ENCODE measurements at regions not wholly inside any gene's neighbourhood (a gene's known extent, or its start where the extent isn't known, plus 50 kb on each side); places are given as distances from the start of the nearest gene placed in this dataset.
"Not testable (repeated sequence)": the region's sequence is repeated elsewhere in the genome, so short reads cannot be mapped to it uniquely, and the experiment has no call there.

- DNase-seq (ENCODE audit: low spot score), result not testable (repeated sequence)
Measured at GRCh38 chr1:206256935-206257334, 53.6 kb downstream of the SRGAP2 start.

- not testable (repeated sequence) for DNase-seq (ENCODE audit: low spot score)
Measured at GRCh38 chr1:206261473-206261872, 58.1 kb downstream of the SRGAP2 start.

- not testable (repeated sequence) for DNase-seq (ENCODE audit: low spot score)
Measured at GRCh38 chr1:206262424-206262823, 59.1 kb downstream of the SRGAP2 start.

GRCh38 chr1:206264916-206265315 lies 61.6 kb downstream of the SRGAP2 start:
- DNase-seq (ENCODE audit: low spot score), result not testable (repeated sequence)

- not testable (repeated sequence) for DNase-seq (ENCODE audit: low spot score)
Measured at GRCh38 chr1:206271153-206271552, 67.8 kb downstream of the SRGAP2 start.

GRCh38 chr1:206273104-206273503 lies 69.8 kb downstream of the SRGAP2 start:
- DNase-seq (ENCODE audit: low spot score), result not testable (repeated sequence)

GRCh38 chr1:206276143-206276542 lies 72.8 kb downstream of the SRGAP2 start:
- DNase-seq (ENCODE audit: low spot score), result not testable (repeated sequence)

- not testable (repeated sequence) for DNase-seq (ENCODE audit: low spot score)
Measured at GRCh38 chr1:206278683-206279082, 75.3 kb downstream of the SRGAP2 start.

GRCh38 chr1:206280683-206281082 lies 77.3 kb downstream of the SRGAP2 start:
- DNase-seq (ENCODE audit: low spot score), result not testable (repeated sequence)

- DNase-seq (ENCODE audit: low spot score), result not testable (repeated sequence)
Measured at GRCh38 chr1:206281912-206282654, 78.7 kb downstream of the SRGAP2 start.

GRCh38 chr1:206285024-206285960 lies 82.0 kb downstream of the SRGAP2 start:
- not testable (repeated sequence) for DNase-seq (ENCODE audit: low spot score)

- not testable (repeated sequence) for DNase-seq (ENCODE audit: low spot score)
Measured at GRCh38 chr1:206287759-206288158, 84.4 kb downstream of the SRGAP2 start.

- DNase-seq (ENCODE audit: low spot score), result not testable (repeated sequence)
Measured at GRCh38 chr1:206288453-206288852, 85.1 kb downstream of the SRGAP2 start.

GRCh38 chr1:206297145-206298031 lies 94.0 kb downstream of the SRGAP2 start:
- not testable (repeated sequence) for DNase-seq (ENCODE audit: low spot score)

- not testable (repeated sequence) for DNase-seq (ENCODE audit: low spot score)
Measured at GRCh38 chr1:206298032-206298392, 94.7 kb downstream of the SRGAP2 start.

GRCh38 chr1:206299181-206299791 lies 95.9 kb downstream of the SRGAP2 start:
- DNase-seq (ENCODE audit: low spot score), result not testable (repeated sequence)

- DNase-seq (ENCODE audit: low spot score), result not testable (repeated sequence)
Measured at GRCh38 chr1:206299942-206300341, 96.6 kb downstream of the SRGAP2 start.

- peak; percentile 4 for DNase-seq (ENCODE audit: low spot score)
Measured at GRCh38 chr1:206302056-206302455, 98.7 kb downstream of the SRGAP2 start.

- not testable (repeated sequence) for DNase-seq (ENCODE audit: low spot score)
Measured at GRCh38 chr1:206307442-206307841, 104.1 kb downstream of the SRGAP2 start.

GRCh38 chr1:206310948-206311347 lies 107.6 kb downstream of the SRGAP2 start:
- DNase-seq (ENCODE audit: low spot score), result not testable (repeated sequence)

- DNase-seq (ENCODE audit: low spot score), result not testable (repeated sequence)
Measured at GRCh38 chr1:206311611-206312273, 108.4 kb downstream of the SRGAP2 start.
